ENCODE measurements at regions not wholly inside any gene's neighbourhood (a gene's known extent, or its start where the extent isn't known, plus 50 kb on each side); places are given as distances from the start of the nearest gene placed in this dataset.

DNA sequence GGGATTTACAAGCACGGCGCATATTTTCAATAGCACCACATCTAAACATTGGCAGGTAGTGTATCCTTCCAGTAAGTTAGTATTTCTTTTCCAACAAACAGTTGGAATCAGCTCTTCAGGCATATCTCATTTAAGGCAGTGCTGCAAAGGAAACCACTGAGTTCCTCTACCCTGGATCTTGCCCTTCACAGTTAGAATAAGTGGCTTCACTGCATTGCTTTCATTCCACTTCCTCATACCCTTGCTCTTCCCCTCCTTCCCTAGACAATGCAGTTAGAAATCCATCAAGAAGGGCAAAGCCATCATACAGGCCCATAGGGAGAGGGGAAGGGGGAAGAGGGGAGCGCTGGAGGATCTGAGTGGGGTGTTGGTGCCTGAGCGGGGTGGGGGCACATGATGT lies 173.7 kb downstream of the FBXO15 start:
- no peak for DNase-seq (ENCODE audit: low read depth, low spot score)
- TF ChIP-seq, protein P1, sequence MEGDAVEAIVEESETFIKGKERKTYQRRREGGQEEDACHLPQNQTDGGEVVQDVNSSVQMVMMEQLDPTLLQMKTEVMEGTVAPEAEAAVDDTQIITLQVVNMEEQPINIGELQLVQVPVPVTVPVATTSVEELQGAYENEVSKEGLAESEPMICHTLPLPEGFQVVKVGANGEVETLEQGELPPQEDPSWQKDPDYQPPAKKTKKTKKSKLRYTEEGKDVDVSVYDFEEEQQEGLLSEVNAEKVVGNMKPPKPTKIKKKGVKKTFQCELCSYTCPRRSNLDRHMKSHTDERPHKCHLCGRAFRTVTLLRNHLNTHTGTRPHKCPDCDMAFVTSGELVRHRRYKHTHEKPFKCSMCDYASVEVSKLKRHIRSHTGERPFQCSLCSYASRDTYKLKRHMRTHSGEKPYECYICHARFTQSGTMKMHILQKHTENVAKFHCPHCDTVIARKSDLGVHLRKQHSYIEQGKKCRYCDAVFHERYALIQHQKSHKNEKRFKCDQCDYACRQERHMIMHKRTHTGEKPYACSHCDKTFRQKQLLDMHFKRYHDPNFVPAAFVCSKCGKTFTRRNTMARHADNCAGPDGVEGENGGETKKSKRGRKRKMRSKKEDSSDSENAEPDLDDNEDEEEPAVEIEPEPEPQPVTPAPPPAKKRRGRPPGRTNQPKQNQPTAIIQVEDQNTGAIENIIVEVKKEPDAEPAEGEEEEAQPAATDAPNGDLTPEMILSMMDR (IDR thresholded peaks at IDR 0.05; ENCODE audit: low read depth, low read length), result no peak
- Histone ChIP-seq H3K9me3 (ENCODE audit: control insufficient read depth, insufficient read depth, low read length) (no peaks in the 10 kb centered on the region), H3K27me3 (ENCODE audit: control insufficient read depth, insufficient read depth, low read length) (no peaks in the 10 kb centered on the region), H3K4me3 (ENCODE audit: low read depth, low read length) (no peak overlapping the region), H3K27ac (ENCODE audit: low read depth, low read length) (no peak overlapping the region)
- ChIA-PET CTCF (no interaction called here), POLR2A (no interaction called here)

DNA sequence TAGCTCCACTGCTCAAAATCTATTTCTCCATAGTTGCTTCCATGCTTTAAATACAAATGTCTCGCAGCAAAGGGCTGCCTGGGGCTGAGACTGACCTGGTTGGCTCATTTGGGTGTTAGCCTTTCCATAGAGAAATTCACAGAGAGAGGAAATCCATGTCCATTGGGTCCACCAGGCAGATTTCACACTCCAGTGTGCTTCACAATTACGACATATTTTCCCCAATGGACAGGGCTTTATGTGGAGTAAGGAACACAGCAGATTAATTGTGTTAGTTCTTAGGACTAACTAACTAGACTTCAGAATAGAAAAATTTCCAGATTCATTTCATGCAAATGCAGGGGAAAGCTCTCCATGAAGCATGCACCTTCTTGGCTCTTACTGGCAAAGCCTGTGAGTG lies 180.7 kb downstream of the FBXO15 start:
- ChIA-PET CTCF (no interaction called here), POLR2A (no interaction called here)
- no peak overlapping the region for H3K27ac ChIP-seq (ENCODE audit: low read depth, low read length)
- DNase-seq (ENCODE audit: low read depth, low spot score), result no peak
- TF ChIP-seq, protein P1 (IDR thresholded peaks at IDR 0.05; ENCODE audit: low read depth, low read length), result no peak
- H3K27me3 ChIP-seq (ENCODE audit: control insufficient read depth, insufficient read depth, low read length), result no peaks in the 10 kb centered on the region
- H3K9me3 ChIP-seq (ENCODE audit: control insufficient read depth, insufficient read depth, low read length), result peaks cover 8% of the 10 kb centered on the region
- H3K4me3 ChIP-seq (ENCODE audit: low read depth, low read length), result no peak overlapping the region

DNA sequence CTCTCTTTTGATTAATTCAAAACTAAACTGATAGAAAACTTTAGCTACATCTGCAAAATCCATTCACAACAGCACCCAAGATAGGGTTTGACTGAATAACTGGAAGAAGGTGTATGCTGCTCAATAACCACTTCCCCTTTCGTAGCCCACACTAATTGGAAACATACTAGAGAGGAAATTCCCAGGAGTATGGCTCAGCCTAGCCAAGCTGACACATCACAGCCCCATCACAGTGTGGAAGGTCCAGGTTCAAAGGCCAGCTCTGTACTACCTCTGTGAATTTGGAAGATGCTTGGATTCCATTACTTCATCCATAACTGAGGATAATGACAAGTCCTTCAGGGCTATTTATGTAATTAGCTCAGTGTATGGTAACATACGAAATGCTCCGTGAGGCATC lies 185.4 kb downstream of the FBXO15 start:
- CTCF ChIA-PET, result interaction anchor here (1.3 kb wide), 1 partner anchor 18 kb away, joined by 5 read pairs; no protein-coding TSS in a partner anchor
- Histone ChIP-seq H3K4me3 (ENCODE audit: low read depth, low read length) (no peak overlapping the region), H3K9me3 (ENCODE audit: control insufficient read depth, insufficient read depth, low read length) (peaks cover 8% of the 10 kb centered on the region), H3K27me3 (ENCODE audit: control insufficient read depth, insufficient read depth, low read length) (no peaks in the 10 kb centered on the region), H3K27ac (ENCODE audit: low read depth, low read length) (no peak overlapping the region)
- POLR2A ChIA-PET, result interaction anchor here (1.3 kb wide), 1 partner anchor 17 kb away, joined by 3 read pairs; no protein-coding TSS in a partner anchor
- TF ChIP-seq, protein P1 (IDR thresholded peaks at IDR 0.05; ENCODE audit: low read depth, low read length), result no peak
- DNase-seq (ENCODE audit: low read depth, low spot score), result peak; percentile 51

DNA sequence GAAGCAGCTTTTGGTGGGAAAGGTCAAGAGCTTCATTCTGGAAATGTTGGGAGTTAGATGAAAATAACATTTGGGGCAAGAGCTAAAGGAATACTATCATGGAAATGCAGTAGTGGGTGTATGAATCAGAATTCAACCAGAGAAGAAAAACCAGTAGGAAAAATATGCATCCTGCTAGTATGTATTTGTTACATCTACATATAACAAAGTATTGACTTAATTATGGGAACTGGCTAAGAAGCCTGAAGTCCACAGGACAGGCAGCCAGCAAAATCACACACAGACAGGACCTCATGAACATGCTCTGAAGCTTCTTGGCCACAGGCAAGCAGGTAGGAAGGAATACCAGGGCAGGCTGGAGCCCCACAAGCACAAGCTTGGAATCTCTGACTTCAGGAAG lies 185.8 kb downstream of the FBXO15 start:
- ChIA-PET POLR2A (interaction anchor here (1.3 kb wide), 1 partner anchor 17 kb away, joined by 3 read pairs; no protein-coding TSS in a partner anchor), CTCF (interaction anchor here (1.3 kb wide), 1 partner anchor 19 kb away, joined by 5 read pairs; no protein-coding TSS in a partner anchor)
- no peaks in the 10 kb centered on the region for H3K27me3 ChIP-seq (ENCODE audit: control insufficient read depth, insufficient read depth, low read length)
- H3K4me3 ChIP-seq (ENCODE audit: low read depth, low read length), result no peak overlapping the region
- no peak for DNase-seq (ENCODE audit: low read depth, low spot score)
- no peak overlapping the region for H3K27ac ChIP-seq (ENCODE audit: low read depth, low read length)
- TF ChIP-seq, protein P1 (IDR thresholded peaks at IDR 0.05; ENCODE audit: low read depth, low read length), result no peak
- H3K9me3 ChIP-seq (ENCODE audit: control insufficient read depth, insufficient read depth, low read length), result peaks cover 8% of the 10 kb centered on the region

DNA sequence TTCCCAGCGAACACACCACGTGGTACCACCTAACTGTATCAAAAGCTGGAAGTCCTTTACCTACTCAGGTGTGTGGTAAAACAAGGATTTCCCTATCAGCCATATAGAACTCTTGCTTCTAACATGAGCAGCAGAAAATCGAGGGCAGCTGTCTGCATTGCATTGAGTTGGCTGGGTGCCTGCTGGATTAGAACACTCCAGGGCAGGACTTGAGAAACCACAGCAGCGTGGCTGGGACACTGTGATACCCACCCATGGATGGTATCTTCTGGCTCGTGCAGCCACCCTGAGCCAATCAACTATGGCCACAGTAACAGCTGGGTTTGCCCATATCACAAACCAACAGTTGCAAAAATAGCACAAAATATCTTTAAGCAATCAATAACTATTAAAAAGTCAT lies 188.3 kb downstream of the FBXO15 start:
- TF ChIP-seq, protein P1 (IDR thresholded peaks at IDR 0.05; ENCODE audit: low read depth, low read length), result no peak
- CTCF ChIA-PET, result no interaction called here

More for the DNA sequence above, 188.3 kb downstream of the FBXO15 start:
- H3K27ac ChIP-seq (ENCODE audit: low read depth, low read length), result no peak overlapping the region
- H3K9me3 ChIP-seq (ENCODE audit: control insufficient read depth, insufficient read depth, low read length), result peaks cover 6% of the 10 kb centered on the region
- POLR2A ChIA-PET, result interaction anchor here (0.6 kb wide), 1 partner anchor 1770 kb away, joined by 3 read pairs; no protein-coding TSS in a partner anchor
- H3K27me3 ChIP-seq (ENCODE audit: control insufficient read depth, insufficient read depth, low read length), result no peaks in the 10 kb centered on the region
- no peak for DNase-seq (ENCODE audit: low read depth, low spot score)
- H3K4me3 ChIP-seq (ENCODE audit: low read depth, low read length), result no peak overlapping the region
